Stimulated activated CD8-positive, alpha-beta memory T cell treated with anti-CD3 and anti-CD28 coated beads, Interleukin-7, amount 100 ng/mL, for 48 hours (primary cell): ENCODE measurements at regions not wholly inside any gene's neighbourhood (a gene's known extent, or its start where the extent isn't known, plus 50 kb on each side); places are given as distances from the start of the nearest gene placed in this dataset.

Experiments
- DNase-seq, 2 donors: peaks; one replicate each; pipeline ENCODE4 v3.0.0-alpha.2; 2020; ENCODE audit warnings: low read depth in 1 of 2; ENCODE audit errors: extremely low read depth in 1 of 2

DNA sequence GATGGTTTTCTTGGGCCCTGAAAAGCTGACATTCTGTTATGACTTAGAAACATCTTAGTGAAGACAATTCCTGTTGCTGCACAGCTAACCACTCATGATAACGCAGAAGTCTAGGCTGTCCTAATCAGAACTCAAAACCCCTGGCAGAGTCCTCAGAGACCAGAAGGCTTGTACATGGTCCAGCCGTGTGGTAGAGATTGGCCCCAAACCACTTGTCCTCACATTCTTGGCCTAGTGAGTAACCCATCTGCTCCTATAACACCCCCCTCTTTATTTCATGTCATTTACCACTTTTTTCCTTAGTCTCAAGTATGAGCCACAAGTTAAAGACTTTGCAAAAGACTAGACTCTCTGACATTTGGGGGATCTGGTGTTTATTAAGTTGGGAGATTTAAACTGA lies 116.5 kb upstream of the ADAMTS18 start:
- DNase-seq: no peak

DNA sequence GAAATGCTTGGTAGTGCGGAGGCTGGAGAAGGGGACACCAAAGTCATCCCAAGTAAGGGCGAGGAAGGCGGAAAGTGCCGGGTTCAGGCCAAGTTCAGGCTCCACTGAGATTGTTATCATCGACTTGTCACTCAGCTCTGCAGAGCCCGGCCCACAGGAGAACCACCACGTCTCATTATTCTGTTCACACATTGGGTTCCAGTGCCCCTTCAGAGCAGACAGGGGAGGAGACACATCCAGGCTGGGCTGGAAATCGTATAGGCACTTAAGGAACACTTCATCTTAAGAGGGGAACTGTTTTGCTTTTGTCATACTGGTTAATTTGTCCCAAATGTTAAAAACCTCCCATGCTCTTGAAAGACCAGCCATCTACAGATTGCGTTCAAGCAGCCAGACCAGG lies 118.3 kb upstream of the ADAMTS18 start:
- no peak for DNase-seq

DNA sequence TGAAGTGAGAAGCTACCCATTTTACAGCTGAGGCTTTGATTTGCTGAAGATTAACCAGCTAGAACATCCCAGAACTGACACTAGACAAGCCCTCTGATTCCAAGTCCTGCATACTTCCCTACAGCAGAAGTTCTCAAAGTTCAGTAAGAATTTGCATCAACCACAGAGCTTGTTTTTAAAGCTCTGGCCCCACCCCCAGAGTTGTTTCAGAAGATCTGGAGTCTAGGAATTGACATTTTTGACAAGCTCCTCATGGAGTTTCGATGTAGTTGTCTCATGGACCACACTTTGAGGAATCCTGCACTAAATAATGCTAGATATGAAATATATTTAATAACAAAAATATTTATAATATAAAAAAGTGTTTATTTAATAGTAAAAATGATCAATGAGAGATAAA lies 120.3 kb upstream of the ADAMTS18 start:
- DNase-seq: no peak

DNA sequence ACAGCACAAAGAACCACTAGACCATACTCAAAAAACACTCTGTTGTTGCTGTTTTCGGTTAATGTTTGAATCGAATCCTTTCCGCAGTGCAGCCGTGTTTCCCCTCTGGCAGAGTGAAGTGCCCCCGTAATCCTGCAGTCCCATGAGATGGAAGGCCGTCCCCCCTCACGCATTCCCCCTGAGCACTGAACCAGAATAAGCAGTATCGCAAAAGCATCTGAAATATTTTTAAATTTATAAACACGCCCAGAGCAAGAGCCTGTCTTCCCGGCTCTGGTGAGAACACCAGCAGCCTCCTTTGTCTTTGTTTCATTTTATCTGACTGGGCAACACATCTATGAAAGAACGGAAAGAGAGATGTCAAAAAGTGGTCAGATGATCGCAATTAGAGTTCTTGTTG lies 121.0 kb upstream of the ADAMTS18 start:
- no peak for DNase-seq

DNA sequence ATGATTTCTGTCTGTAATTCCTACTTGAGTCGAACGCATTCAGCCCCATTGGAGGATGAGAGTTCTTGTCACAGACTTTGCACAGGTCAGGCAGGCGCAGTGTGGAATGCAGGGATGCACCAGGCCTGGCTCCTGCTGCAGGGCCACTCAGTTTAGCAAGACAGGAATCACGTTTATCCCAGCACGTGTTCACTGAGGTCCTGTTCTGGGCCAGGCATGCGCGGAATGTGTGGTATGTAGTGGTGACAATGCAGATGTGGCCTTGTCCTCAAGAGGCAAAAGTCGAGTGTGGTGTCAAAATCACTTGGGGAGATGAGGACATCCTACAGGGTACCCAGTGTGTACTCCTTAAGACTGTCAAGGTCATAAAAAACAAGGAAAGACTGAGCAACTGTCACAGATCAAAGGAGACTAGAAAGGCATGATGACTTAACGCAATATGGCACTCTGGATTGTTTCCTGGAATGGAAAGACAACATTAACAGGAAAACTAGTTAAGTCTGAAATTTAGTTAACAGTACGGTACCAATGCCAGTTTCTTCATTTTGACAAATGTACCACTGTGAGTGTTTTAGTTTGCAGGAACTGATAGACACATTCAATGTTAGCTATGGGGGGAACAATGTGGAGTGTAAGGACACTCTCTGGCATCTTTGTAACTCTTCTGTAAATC lies 121.5 kb upstream of the ADAMTS18 start:
- DNase-seq: no peak

DNA sequence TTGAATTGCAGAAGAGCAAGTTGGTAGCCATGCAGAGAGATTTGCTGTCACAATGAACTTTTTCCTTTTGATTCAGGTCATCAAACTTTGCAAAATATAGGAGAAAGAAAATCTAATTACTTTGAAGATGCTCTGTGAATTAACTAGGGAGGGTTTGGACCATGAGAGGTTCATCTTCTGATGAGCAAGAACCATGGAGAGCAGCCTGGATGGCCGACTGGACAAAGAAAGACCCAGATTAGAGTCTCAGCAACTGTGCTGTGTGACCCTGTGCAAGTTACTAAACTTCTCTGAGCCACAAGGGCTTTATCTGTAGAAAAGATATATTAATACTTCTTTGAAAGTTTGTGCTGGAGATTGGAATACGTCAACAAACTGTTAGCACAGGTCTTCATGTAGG lies 122.6 kb upstream of the ADAMTS18 start:
- DNase-seq: no peak

- DNase-seq: no peak
These were observed 124.0 kb upstream of the ADAMTS18 start for GRCh38 chr16:77558786-77559185.

DNA sequence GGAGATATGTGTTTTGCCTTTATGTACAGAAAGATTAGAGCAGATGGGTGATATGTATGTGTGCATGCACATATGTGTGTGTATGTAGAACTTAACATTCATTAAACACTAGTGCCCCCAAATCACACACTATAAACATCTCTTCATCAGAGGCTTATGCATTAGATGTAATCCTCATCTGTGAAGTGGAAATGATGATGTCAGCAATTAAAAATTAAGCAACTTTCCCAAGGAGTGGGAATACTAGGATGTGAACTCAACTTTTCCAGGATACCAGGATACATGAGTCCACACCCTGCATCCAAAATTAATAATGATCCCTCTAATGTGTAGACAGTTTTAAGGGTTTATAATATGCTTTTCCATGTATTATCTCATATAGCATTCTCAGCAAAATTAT lies 127.7 kb upstream of the ADAMTS18 start:
- no peak for DNase-seq

GRCh38 chr16:77564791-77565390 lies 130.1 kb upstream of the ADAMTS18 start:
- DNase-seq: no peak

GRCh38 chr16:77569406-77569805 lies 134.6 kb upstream of the ADAMTS18 start:
- no peak for DNase-seq

- no peak for DNase-seq
These were observed 135.7 kb upstream of the ADAMTS18 start for GRCh38 chr16:77570574-77570973.

- no peak for DNase-seq
These were observed 136.5 kb upstream of the ADAMTS18 start for GRCh38 chr16:77571115-77571862.

GRCh38 chr16:77574867-77575624 lies 140.2 kb upstream of the ADAMTS18 start:
- no peak for DNase-seq

- no peak for DNase-seq
These were observed 142.9 kb upstream of the NUDT7 start for GRCh38 chr16:77579351-77579891.

- no peak for DNase-seq
These were observed 140.6 kb upstream of the NUDT7 start for GRCh38 chr16:77581706-77582105.

DNA sequence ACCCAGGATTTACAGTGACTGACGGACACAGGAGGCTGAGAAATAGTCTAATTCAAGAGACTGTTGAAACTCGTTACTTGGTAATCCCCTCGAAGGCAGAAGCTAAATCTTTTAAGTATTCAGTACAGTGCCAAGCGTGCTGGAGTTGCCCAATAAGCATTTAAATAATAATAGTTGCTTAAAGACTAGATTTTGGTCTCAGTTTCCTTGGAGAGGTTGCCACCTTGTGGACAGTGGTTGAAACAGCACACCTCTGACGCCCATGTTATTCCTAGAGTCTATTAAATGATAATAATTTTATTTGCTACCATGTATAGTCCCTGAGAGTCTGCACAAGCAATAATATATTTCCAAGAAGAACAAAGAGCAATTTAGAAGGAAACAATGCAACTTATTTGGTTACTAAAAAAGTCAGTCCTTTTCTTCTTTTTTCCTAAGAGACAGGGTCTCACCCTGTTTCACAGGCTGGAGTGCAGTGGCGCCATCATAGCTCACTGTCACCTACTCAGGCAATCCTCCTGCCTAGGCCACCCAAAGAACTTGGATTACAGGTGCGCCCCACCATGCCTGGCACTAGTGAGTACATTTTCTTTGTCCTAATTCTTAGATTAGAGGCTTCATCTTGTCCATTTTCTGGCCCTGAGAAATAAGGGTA lies 138.0 kb upstream of the NUDT7 start:
- peak in 1 of 2 donors; percentile 6 for DNase-seq

DNA sequence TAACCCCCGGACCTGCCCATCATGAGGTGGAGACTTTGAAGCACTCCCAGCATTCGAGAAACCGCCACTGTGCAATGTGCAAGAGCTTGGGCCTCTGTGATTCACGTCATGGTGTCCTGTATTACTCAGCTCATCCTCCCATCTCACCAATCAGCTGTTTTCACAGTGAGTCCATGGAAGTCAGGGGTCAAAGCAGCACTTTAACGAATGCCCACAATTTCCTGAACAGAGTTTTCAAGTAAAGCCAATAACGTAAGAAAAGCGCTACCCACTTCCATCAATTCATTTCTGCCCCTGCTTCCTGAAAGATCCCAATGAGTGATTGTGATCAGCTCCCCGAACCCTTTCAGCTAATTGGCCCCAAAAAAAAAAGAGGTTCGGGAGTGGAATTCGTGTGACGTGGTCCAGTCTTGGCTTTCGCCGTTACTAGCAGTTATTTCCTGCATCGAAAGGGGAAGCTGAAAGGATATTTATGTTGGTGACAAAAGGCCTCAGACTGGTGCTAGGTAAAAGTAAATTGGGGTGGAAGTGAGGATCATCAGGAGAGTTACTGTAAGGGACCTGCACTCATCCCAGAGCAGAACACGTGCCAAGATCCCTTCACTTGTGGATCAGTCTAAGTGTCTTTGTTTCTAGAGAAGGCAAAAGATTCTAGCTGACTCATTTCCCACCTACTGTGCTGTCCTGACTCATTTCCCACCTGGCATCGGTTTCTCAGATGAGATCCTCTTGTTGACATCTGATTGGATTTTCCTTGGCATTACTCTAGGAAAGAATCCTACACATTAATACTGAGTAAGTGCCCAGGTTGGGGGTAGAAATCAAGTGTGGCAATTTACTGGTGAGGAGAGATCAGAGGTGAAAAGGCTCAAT lies 136.7 kb upstream of the NUDT7 start:
- no peak for DNase-seq

GRCh38 chr16:77588389-77588788 lies 133.9 kb upstream of the NUDT7 start:
- DNase-seq: no peak

- no peak for DNase-seq
These were observed 133.1 kb upstream of the NUDT7 start for GRCh38 chr16:77589071-77589765.
